Naive B cell (primary cell): ENCODE measurements at regions not wholly inside any gene's neighbourhood (a gene's known extent, or its start where the extent isn't known, plus 50 kb on each side); places are given as distances from the start of the nearest gene placed in this dataset.

Experiments used
- ATAC-seq, 2 donors: fragments of 150-1000 bp; cut with Tn5 transposase; 2 replicates each; pipeline ENCODE4 v1.10.0; 2021; ENCODE audit warnings: low read depth in 2 of 2, mild to moderate bottlenecking in 2 of 2, moderate library complexity in 2 of 2
- DNase-seq: peaks from one replicate; pipeline ENCODE4 v3.0.0; 2022
- H3K27ac Mint-ChIP-seq, 6 donors: one replicate each; pipeline ENCODE4 v1.8.0; 2020 to 2022; ENCODE audit warnings: mild to moderate bottlenecking in 6 of 6, mixed read lengths in 6 of 6, moderate library complexity in 5 of 6, inconsistent platforms in 2 of 6
- H3K27me3 Mint-ChIP-seq, 3 donors: one replicate each; pipeline ENCODE4 v1.8.0; 2021 to 2022; ENCODE audit warnings: mixed read lengths in 3 of 3, mild to moderate bottlenecking in 1 of 3
- H3K36me3 Mint-ChIP-seq, 2 donors: one replicate each; pipeline ENCODE4 v1.8.0; 2020 to 2022; ENCODE audit warnings: mixed read lengths in 2 of 2, inconsistent platforms in 1 of 2, mild to moderate bottlenecking in 1 of 2
- H3K4me1 Mint-ChIP-seq, 3 donors: one replicate each; pipeline ENCODE4 v1.8.0; 2020 to 2022; ENCODE audit warnings: mixed read lengths in 3 of 3, inconsistent platforms in 1 of 3, mild to moderate bottlenecking in 1 of 3, moderate library complexity in 1 of 3
- H3K4me3 Mint-ChIP-seq, 8 donors: one replicate each; pipeline ENCODE4 v1.8.0; 2020 to 2022; ENCODE audit warnings: mild to moderate bottlenecking in 8 of 8, mixed read lengths in 8 of 8, moderate library complexity in 8 of 8, inconsistent platforms in 2 of 8
- H3K9me3 Mint-ChIP-seq, 7 donors: one replicate each; pipeline ENCODE4 v1.8.0; 2020 to 2022; ENCODE audit warnings: mixed read lengths in 7 of 7, mild to moderate bottlenecking in 5 of 7, inconsistent platforms in 2 of 7, moderate library complexity in 1 of 7

DNA sequence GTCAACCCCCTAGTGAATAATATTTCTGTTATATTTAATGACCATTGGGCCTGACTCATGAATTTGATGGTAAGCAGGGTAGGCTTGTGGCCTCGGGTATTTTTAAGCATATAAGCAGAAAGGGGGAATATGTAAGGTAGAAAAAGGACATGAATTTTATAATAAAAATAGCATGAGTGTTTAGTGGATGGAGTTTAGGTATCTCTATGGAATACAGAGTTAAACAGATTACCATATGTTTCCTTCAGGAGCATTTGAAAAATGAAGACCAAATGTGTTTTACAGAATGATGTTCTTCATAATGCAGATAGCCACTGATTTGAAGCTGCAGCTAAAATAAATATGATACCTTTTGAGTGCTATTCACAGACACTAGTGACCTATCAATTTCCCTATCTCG is 191.7 kb upstream of the TSHZ2 start:
- DNase-seq (no peak), ATAC-seq (no peak)
- Mint-ChIP-seq H3K36me3 (no peaks in the 10 kb centered on the region), H3K4me1 (no peaks in the 10 kb centered on the region), H3K4me3 (no peak overlapping the region), H3K9me3 (peaks cover 0 to 13% (median 2%) of the 10 kb centered on the region in 7 donors), H3K27ac (no peak overlapping the region), H3K27me3 (peaks cover 6 to 11% (median 8%) of the 10 kb centered on the region in 3 donors)

DNA sequence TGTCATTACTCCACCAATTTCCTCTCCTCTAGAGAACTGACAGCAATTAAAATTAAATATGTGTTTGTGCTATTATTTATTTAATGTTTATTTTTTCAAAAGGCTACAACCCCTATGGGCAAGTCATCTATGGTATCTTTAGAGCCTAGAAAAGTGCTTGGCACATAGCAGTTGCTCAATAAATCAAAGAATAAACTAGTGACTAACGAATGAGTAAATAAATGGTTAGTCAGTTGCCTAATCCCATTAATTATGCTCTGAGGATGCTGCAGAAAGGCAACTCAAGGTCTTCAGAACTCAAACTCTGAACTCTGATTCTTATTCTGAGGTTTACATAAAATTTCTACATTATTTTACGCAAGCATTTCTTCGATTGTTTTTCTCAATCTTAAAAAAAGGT is 193.0 kb upstream of the TSHZ2 start:
- ATAC-seq: no peak
- Mint-ChIP-seq H3K4me3 (no peak overlapping the region), H3K36me3 (no peaks in the 10 kb centered on the region), H3K4me1 (no peaks in the 10 kb centered on the region), H3K9me3 (peaks cover 0 to 8% (median 1%) of the 10 kb centered on the region in 7 donors), H3K27ac (no peak overlapping the region), H3K27me3 (peaks cover 6 to 15% (median 8%) of the 10 kb centered on the region in 3 donors)
- DNase-seq: no peak

DNA sequence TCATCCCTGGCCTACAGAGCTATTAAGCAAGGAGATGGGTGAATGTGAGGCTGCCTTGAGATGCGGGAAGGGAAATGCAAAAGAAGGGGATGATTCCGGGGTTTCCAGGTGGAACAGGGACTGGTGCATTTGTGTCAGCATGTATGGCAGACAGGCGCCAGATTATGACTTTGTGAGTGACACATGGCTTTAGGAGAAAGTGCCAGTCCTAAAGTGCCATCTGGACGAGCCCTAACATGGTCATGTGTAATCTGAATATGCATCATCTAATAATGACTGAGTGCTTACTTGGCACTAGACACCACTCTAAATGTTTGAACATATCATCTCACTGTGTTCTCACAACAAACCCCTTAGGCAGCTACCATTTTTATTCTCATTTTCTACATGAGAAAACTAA is 195.0 kb upstream of the TSHZ2 start:
- Mint-ChIP-seq H3K9me3 (peaks cover 0 to 4% (median 0%) of the 10 kb centered on the region in 7 donors), H3K27ac (peak overlapping the region in 1 of 6 donors; percentile 77), H3K36me3 (no peaks in the 10 kb centered on the region), H3K4me1 (no peaks in the 10 kb centered on the region), H3K27me3 (peaks cover 6 to 16% (median 8%) of the 10 kb centered on the region in 3 donors), H3K4me3 (no peak overlapping the region)
- ATAC-seq (no peak), DNase-seq (no peak)

DNA sequence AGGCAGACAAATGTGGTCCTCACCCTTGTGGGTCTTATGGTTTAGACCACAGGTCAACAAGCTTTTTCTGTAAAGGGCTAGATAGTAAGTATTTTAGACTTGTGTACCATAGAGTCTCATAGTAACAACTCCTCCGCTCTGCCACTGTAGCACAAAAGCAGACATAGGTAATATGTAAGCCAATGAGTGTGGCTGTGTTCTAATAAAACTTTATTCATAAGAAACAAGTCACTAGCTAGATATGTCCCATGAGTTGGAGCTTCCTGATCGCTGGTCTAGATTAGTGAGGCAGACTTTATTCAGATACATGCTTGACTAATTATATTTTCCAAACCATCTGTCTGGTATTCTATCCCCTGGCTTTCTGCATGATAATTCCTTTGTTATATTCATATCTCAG is 196.4 kb upstream of the TSHZ2 start:
- no peak overlapping the region for H3K4me3 Mint-ChIP-seq
- no peaks in the 10 kb centered on the region for H3K36me3 Mint-ChIP-seq
- no peak overlapping the region for H3K27ac Mint-ChIP-seq
- DNase-seq (no peak), ATAC-seq (no peak)
- peaks cover 6 to 16% (median 8%) of the 10 kb centered on the region in 3 donors for H3K27me3 Mint-ChIP-seq
- H3K9me3 Mint-ChIP-seq: peaks cover 0 to 4% (median 0%) of the 10 kb centered on the region in 7 donors
- no peaks in the 10 kb centered on the region for H3K4me1 Mint-ChIP-seq

DNA sequence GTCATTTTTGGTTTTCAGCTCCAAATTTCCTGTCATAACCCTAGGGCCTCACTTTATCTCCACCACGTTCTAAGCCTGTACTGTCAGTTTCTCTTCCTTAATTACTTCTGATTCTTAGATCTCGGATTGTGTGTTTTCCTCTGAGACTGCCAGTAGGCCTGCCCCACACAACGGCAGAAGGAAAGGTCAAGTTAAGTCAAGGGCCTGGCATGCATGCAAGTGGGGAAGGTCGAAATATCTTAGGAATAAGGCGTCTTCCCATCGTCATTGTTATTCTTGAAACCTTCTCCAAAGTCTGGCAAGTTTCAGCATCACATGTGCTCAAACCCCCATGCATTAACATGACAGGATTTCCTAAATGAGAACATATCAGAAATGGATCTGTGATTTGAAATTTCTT is 203.5 kb upstream of the TSHZ2 start:
- Mint-ChIP-seq H3K4me1 (no peaks in the 10 kb centered on the region), H3K27me3 (peaks cover 0 to 7% (median 0%) of the 10 kb centered on the region in 3 donors)

DNA sequence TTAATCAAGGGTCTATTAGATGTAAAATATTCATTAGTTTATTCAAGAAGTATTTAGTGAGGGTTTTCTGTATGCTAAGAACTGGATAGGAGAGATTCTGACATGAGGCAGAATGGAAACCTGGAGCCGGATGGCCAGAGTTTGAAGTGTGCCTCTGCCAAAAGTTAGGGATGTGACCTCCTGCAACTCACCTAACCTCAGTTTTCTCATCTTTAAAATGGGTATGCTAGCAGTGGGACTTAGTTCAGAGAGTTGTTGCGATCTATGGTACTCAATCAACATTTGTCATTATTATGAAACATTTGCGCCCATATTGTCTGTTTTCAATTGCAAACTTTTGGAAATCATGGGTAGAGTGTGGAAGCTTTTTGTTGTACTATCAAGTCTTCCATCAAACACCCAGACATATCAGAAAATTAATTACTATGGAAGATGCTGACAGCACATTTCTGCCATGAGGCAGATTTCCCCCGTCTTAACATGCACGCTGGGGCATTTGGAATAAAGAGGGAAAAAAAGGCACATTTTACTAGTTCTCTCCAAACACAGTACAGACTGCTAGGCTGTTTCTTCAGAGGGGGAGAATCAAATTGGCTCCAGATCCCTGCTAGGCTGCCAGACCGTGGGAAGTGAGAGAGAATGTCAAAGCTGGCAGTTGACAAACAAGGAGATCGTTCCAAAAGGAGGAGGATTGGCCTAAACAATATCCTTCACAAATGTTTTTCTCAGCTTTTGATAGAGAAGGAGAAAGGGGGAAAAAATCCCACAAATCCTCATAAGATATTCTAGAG is 205.3 kb upstream of the TSHZ2 start:
- no peaks in the 10 kb centered on the region for H3K36me3 Mint-ChIP-seq
- no peaks in the 10 kb centered on the region for H3K4me1 Mint-ChIP-seq
- DNase-seq (no peak), ATAC-seq (no peak)
- H3K27ac Mint-ChIP-seq: no peak overlapping the region
- H3K27me3 Mint-ChIP-seq: peaks cover 0 to 7% (median 0%) of the 10 kb centered on the region in 3 donors
- H3K4me3 Mint-ChIP-seq: no peak overlapping the region
- peaks cover 0 to 4% (median 0%) of the 10 kb centered on the region in 7 donors for H3K9me3 Mint-ChIP-seq

More for the DNA sequence above, 203.5 kb upstream of the TSHZ2 start:
- Mint-ChIP-seq H3K9me3 (peaks cover 0 to 4% (median 0%) of the 10 kb centered on the region in 7 donors), H3K36me3 (no peaks in the 10 kb centered on the region), H3K27ac (no peak overlapping the region), H3K4me3 (no peak overlapping the region)
- ATAC-seq (no peak), DNase-seq (no peak)

DNA sequence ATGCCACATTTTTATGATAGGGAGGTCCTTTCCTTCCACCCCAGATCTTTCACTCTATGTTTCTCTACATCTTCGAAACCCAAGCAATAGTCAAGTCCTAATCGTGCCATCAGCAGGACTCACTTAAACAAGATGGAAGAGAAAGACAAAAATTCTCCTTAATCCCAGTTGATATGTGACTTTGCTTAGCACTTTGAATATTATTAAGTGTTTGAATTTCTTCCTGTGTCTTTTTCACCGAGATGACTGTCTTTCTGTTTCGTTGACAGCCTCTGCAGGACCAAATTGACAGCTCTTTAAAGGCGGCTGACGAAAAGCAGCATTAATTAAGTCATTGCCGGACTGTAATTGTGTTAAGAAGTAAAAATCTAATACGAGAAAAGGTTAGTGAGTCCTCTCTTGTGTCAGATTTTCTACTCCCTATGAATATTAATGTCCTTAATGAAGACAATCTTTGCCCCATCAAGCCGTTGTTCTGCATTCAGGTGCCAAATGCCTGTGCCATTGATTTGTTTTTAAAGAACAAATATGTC is 208.8 kb upstream of the TSHZ2 start:
- H3K27ac Mint-ChIP-seq: no peak overlapping the region

DNA sequence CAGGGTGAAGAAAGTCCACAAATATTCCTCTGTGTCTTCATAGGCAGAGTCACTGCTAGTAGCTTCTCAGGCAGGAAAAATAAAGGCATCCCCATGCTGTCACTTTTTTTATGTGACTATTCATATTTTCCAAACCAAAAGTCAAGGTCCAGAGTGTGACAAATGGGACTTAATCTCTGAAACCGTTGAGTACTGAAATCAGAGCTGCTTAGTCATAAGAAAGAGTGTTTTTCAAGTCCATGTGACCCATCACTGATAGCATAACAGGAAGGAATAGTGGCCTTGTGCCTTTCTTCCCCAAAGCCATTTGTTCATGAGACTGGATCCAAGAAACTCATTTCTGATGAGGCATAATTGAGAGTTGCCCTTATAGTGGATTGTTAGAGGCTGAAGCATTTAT is 210.3 kb upstream of the TSHZ2 start:
- DNase-seq (no peak), ATAC-seq (no peak)
- Mint-ChIP-seq H3K27me3 (peaks cover 0 to 4% (median 2%) of the 10 kb centered on the region in 3 donors), H3K9me3 (peaks cover 0 to under 1% (median 0%) of the 10 kb centered on the region in 7 donors), H3K36me3 (no peaks in the 10 kb centered on the region), H3K27ac (no peak overlapping the region), H3K4me1 (no peaks in the 10 kb centered on the region), H3K4me3 (no peak overlapping the region)

More for the DNA sequence above, 208.8 kb upstream of the TSHZ2 start:
- DNase-seq (no peak), ATAC-seq (no peak)
- peaks cover 0 to 4% (median 0%) of the 10 kb centered on the region in 7 donors for H3K9me3 Mint-ChIP-seq
- H3K4me1 Mint-ChIP-seq: no peaks in the 10 kb centered on the region
- H3K36me3 Mint-ChIP-seq: no peaks in the 10 kb centered on the region
- peaks cover 0 to 7% (median 4%) of the 10 kb centered on the region in 3 donors for H3K27me3 Mint-ChIP-seq
- H3K4me3 Mint-ChIP-seq: no peak overlapping the region

DNA sequence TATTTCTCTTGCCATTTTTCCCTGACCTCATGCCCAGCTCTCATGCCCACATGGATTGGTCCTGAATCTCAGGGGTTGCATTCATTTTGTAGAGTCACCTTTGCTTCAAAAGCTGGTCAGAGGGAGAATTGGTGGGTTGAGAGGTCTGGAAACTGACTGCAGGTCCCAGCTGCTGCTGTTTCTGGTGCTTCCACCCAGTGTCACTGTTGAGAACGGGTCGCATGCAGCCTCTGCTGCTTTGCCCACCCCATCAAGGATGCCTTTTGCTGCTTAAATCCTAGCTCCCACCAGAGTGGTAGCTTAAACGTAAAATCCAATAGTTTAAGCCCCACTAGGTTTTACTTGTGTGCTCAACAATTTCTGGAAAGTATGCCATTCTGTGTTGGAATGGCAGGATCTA is 211.4 kb upstream of the TSHZ2 start:
- no peaks in the 10 kb centered on the region for H3K4me1 Mint-ChIP-seq

DNA sequence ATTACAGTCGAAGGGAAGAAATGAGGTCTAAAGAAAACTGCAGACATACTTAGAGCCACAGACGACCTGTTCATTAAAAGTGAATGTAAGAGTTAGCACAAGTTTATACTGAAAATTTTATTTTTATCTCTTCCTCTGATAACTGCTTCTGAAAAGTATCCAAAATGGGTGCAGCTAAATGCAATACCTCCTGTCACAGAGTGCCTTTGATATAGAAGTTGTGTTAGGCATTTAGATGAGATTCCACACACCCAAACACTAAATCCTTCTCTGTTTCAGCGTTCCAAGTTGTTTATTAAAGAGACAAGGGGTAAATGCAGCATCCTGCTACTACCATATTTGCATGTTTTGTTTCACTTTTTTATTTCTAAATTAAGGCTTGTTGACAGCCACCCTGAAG is 214.7 kb upstream of the TSHZ2 start:
- Mint-ChIP-seq H3K9me3 (peaks cover 0 to 7% (median 1%) of the 10 kb centered on the region in 7 donors), H3K27me3 (peaks cover 0 to 4% (median 0%) of the 10 kb centered on the region in 3 donors), H3K27ac (no peak overlapping the region), H3K36me3 (no peaks in the 10 kb centered on the region), H3K4me1 (no peaks in the 10 kb centered on the region), H3K4me3 (no peak overlapping the region)
- DNase-seq (no peak), ATAC-seq (no peak)

More for the DNA sequence above, 211.4 kb upstream of the TSHZ2 start:
- no peaks in the 10 kb centered on the region for H3K36me3 Mint-ChIP-seq
- DNase-seq: no peak
- peaks cover 0 to 4% (median 0%) of the 10 kb centered on the region in 3 donors for H3K27me3 Mint-ChIP-seq
- no peak overlapping the region for H3K4me3 Mint-ChIP-seq
- H3K27ac Mint-ChIP-seq: no peak overlapping the region
- no peak for ATAC-seq
- no peaks in the 10 kb centered on the region for H3K9me3 Mint-ChIP-seq

DNA sequence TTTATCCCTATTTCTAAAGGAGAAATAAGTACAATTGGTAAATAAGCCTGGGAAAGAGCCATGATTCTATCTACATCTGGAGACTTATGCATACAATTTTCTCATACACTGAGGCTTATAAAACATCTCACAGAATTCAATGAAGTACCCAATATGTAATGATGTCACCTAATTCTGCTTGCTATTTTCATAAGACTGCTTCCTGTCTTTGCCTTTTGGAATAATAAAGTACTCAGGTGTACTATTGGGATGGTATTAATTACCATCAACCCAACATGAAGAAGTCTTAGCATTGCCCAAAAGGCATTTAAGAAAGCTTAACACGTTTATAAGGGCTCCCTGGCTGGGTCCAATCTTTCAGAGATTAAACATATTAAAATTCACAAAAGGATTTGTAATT is 216.4 kb upstream of the TSHZ2 start:
- Mint-ChIP-seq H3K27me3 (peaks cover 0 to 6% (median 4%) of the 10 kb centered on the region in 3 donors), H3K4me3 (no peak overlapping the region), H3K9me3 (peaks cover 0 to 7% (median 2%) of the 10 kb centered on the region in 7 donors), H3K27ac (no peak overlapping the region), H3K36me3 (no peaks in the 10 kb centered on the region), H3K4me1 (no peaks in the 10 kb centered on the region)
- DNase-seq (no peak), ATAC-seq (no peak)

DNA sequence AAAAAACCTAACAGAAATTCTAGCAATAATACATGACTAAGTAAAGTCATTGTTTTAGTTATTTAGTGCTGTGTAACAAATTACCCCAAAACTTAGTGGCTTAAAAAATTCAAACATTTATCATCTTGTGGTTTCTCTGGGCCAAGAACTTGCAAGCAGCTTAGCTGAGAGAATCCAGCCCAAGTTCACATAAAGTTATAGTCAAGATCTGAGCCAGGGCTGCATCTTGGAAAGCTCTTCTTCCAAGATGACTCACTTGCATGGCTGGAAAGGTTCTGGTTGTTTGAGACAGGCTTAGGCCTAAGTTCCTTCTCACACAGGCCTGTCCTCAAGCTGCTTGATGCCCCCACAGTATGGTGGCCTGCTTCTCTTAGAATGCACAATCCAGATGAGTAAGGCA is 217.8 kb upstream of the TSHZ2 start:
- H3K4me3 Mint-ChIP-seq: no peak overlapping the region
- H3K36me3 Mint-ChIP-seq: no peaks in the 10 kb centered on the region

DNA sequence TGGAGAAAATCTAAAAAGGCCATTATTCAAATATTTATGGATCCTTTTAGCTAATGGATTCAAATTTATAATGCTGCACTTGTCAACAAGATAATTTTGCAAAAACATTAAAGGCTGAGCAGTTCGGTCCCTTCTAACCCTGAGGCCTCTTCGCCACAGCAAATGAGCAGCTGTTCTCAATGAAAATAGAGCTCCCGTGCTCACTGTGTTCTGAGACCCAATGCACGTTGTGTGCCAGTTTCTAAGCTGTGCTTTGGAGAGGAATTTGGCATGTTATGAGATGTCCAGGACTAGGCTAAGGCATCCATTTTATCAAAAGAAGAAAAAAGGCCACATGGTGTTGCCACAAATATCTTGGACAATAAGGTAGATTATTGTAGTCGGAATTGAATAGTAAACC is 220.1 kb upstream of the TSHZ2 start:
- ATAC-seq: no peak

More for the DNA sequence above, 217.8 kb upstream of the TSHZ2 start:
- ATAC-seq (no peak), DNase-seq (no peak)
- Mint-ChIP-seq H3K27me3 (peaks cover 0 to 6% (median under 1%) of the 10 kb centered on the region in 3 donors), H3K27ac (no peak overlapping the region), H3K9me3 (peaks cover 0 to 7% (median 2%) of the 10 kb centered on the region in 7 donors), H3K4me1 (no peaks in the 10 kb centered on the region)

DNA sequence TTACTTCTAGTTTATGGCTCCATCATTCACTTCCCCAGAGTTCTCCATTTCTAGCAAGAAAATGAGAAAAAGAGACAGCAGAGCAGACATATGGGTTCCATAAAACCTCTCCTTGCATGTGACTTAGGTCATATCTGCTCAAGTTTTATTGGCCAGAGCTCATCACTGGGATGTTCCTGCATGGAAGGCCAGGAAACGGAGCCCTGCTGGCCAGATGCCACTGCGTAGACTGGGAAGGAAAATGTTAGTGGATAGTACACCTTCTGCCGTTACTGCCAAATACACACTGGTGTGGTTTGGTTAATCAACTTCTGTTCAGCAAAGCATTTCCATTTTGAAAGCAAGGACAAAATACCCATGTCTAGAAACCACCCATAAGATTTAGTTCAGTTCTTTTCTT is 220.6 kb upstream of the TSHZ2 start:
- no peak for ATAC-seq
- H3K9me3 Mint-ChIP-seq: peaks cover 0 to 7% (median 2%) of the 10 kb centered on the region in 7 donors

More for the DNA sequence above, 220.1 kb upstream of the TSHZ2 start:
- Mint-ChIP-seq H3K36me3 (no peaks in the 10 kb centered on the region), H3K9me3 (peaks cover 0 to 7% (median 2%) of the 10 kb centered on the region in 7 donors), H3K27me3 (peaks cover 0 to 6% (median 0%) of the 10 kb centered on the region in 3 donors), H3K27ac (no peak overlapping the region), H3K4me3 (no peak overlapping the region), H3K4me1 (no peaks in the 10 kb centered on the region)
- no peak for DNase-seq

More for the DNA sequence above, 220.6 kb upstream of the TSHZ2 start:
- peaks cover 0 to 6% (median 0%) of the 10 kb centered on the region in 3 donors for H3K27me3 Mint-ChIP-seq
- H3K27ac Mint-ChIP-seq: no peak overlapping the region
- H3K4me3 Mint-ChIP-seq: no peak overlapping the region
- H3K36me3 Mint-ChIP-seq: no peaks in the 10 kb centered on the region
- DNase-seq: no peak
- H3K4me1 Mint-ChIP-seq: no peaks in the 10 kb centered on the region
